Germinal center (tissue), 1 donor: ENCODE measurements at regions not wholly inside any gene's neighbourhood (a gene's known extent, or its start where the extent isn't known, plus 50 kb on each side); places are given as distances from the start of the nearest gene placed in this dataset.

Experiments used
- DNase-seq: peaks from one replicate; pipeline ENCODE4 v3.0.0; 2012; ENCODE audit warnings: mixed read lengths, low spot score

- no peak for DNase-seq
Observed at GRCh38 chr22:49604732-49605302, 222.9 kb downstream of the BRD1 start.

GRCh38 chr22:49603016-49603415 lies 224.7 kb downstream of the BRD1 start:
- DNase-seq = no peak

GRCh38 chr22:49602481-49602880 lies 225.2 kb downstream of the BRD1 start:
- no peak for DNase-seq

- DNase-seq = no peak
Observed at GRCh38 chr22:49601614-49602321, 225.9 kb downstream of the BRD1 start.

- no peak for DNase-seq
Observed at GRCh38 chr22:49600891-49601431, 226.7 kb downstream of the BRD1 start.

GRCh38 chr22:49600468-49600867 lies 227.2 kb downstream of the BRD1 start:
- no peak for DNase-seq

GRCh38 chr22:49599691-49600455 lies 227.8 kb downstream of the BRD1 start:
- DNase-seq = no peak

- no peak for DNase-seq
Observed at GRCh38 chr22:49599039-49599438, 228.6 kb downstream of the BRD1 start.

GRCh38 chr22:49598338-49598737 lies 229.3 kb downstream of the BRD1 start:
- DNase-seq = no peak

- no peak for DNase-seq
Observed at GRCh38 chr22:49597428-49598039, 230.1 kb downstream of the BRD1 start.

- no peak for DNase-seq
Observed at GRCh38 chr22:49595465-49596078, 232.1 kb downstream of the BRD1 start.

- DNase-seq = no peak
Observed at GRCh38 chr22:49594078-49594477, 233.6 kb downstream of the BRD1 start.

GRCh38 chr22:49593509-49593908 lies 234.2 kb downstream of the BRD1 start:
- DNase-seq = no peak

- DNase-seq = no peak
Observed at GRCh38 chr22:49592780-49593501, 234.7 kb downstream of the BRD1 start.

- no peak for DNase-seq
Observed at GRCh38 chr22:49590851-49591445, 236.7 kb downstream of the BRD1 start.

- DNase-seq = no peak
Observed at GRCh38 chr22:49590381-49590780, 237.3 kb downstream of the BRD1 start.

GRCh38 chr22:49589811-49590210 lies 237.9 kb downstream of the BRD1 start:
- DNase-seq = no peak

GRCh38 chr22:49589301-49589700 lies 238.4 kb downstream of the BRD1 start:
- DNase-seq = no peak

- DNase-seq = no peak
Observed at GRCh38 chr22:49588739-49589138, 238.9 kb downstream of the BRD1 start.

GRCh38 chr22:49587987-49588386 lies 239.7 kb downstream of the BRD1 start:
- no peak for DNase-seq

- no peak for DNase-seq
Observed at GRCh38 chr22:49587421-49587820, 240.3 kb downstream of the BRD1 start.
